ENCODE measurements at regions not wholly inside any gene's neighbourhood (a gene's known extent, or its start where the extent isn't known, plus 50 kb on each side); places are given as distances from the start of the nearest gene placed in this dataset.

- no peak for TF ChIP-seq CTCF (conservative IDR thresholded peaks at IDR 0.05)
- no peak overlapping the region for H3K27ac ChIP-seq
These were observed 77.7 kb upstream of the ZFP64 start for GRCh38 chr20:52269321-52269720.

DNA sequence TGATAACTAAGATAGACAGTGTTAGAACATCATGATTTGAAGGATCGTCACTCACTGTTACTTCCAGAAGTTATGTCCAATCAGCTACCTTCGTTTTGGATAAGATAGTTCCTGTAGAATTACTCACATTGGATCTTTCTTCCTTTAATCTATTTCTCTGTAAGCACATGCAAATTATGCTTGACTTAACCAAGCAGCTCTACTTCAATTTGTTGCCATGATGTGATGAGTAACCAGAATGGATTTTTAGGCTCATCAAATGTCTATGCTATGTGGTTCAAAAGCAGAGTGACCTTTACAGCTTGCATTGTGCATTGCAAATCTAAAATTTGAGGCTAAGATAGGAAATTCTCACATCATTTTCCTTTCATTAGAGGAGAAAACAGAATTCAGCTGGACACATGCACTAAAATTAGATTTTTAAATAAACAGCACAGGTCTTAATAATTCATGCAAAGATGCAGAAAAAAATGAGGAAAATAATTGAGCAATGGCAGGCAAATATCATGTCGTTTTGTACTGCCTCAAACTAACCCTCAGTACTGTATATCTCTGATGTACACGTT, 76.7 kb upstream of the ZFP64 start:
- TF ChIP-seq CTCF (conservative IDR thresholded peaks at IDR 0.05), result no peak
- no peak overlapping the region for H3K27ac ChIP-seq

GRCh38 chr20:52267418-52267817, 75.8 kb upstream of the ZFP64 start:
- no peak overlapping the region for H3K27ac ChIP-seq
- no peak for TF ChIP-seq CTCF (conservative IDR thresholded peaks at IDR 0.05)

DNA sequence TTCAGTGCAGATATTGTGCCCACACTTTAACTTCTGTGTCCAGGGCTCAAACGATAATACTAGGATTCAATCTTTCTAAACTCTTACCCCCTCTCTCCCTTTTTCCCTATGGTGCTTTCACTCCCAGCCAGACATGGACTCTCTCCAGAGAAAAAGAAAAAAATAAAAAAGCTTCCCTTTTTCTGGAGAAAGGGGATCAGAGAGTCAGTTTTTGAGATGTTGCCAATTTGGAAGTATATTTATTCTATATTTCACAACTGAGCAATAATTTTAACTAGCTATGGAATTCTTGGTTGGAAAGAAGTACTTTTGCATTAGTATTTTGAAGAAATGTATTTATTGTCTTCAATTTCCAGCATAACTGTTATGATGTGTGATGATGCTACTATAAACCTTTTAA, 72.2 kb upstream of the ZFP64 start:
- no peak overlapping the region for H3K27ac ChIP-seq
- no peak for TF ChIP-seq CTCF (conservative IDR thresholded peaks at IDR 0.05)

DNA sequence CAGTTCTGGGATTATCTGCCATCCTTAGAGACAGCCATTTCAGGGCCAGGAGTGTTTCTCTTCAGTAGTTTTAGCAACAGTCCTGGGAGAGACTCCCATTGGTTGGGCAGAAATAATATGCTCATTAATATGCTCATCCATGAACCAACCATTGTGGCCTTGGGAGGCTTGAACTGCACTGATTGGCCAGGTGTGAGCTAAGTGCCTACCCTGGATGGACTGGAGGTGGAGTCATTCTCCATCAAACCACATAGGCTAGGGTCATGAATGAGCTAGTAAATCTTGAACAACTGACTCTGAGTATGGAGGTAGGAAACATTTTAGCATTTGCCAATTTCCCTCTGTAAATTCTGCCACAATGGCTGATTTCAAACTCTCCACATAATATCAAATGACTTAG, 70.2 kb upstream of the ZFP64 start:
- H3K27ac ChIP-seq, result no peak overlapping the region
- no peak for TF ChIP-seq CTCF (conservative IDR thresholded peaks at IDR 0.05)

- no peak overlapping the region for H3K27ac ChIP-seq
- no peak for TF ChIP-seq CTCF (conservative IDR thresholded peaks at IDR 0.05)
These were observed 67.7 kb upstream of the ZFP64 start for GRCh38 chr20:52259295-52259694.

GRCh38 chr20:52256454-52256853, 64.9 kb upstream of the ZFP64 start:
- H3K27ac ChIP-seq, result no peak overlapping the region
- no peak for TF ChIP-seq CTCF (conservative IDR thresholded peaks at IDR 0.05)

Measured in VCaP (cell line).